Suprapubic skin (tissue), 4 donors: ENCODE measurements at regions not wholly inside any gene's neighbourhood (a gene's known extent, or its start where the extent isn't known, plus 50 kb on each side); places are given as distances from the start of the nearest gene placed in this dataset.

Source experiments
- DNase-seq, 2 donors: peaks; one replicate each; pipeline ENCODE4 v3.0.0-alpha.2; 2019; ENCODE audit warnings: low spot score in 2 of 2
- H3K27ac ChIP-seq: fragments of 200-600 bp; sonication (generic); one replicate; pipeline ENCODE4 v1.5.1; 2019
- H3K27me3 ChIP-seq: fragments of 200-600 bp; sonication (generic); one replicate; pipeline ENCODE4 v1.5.1; 2019
- H3K36me3 ChIP-seq: fragments of 200-600 bp; sonication (generic); one replicate; pipeline ENCODE4 v1.5.1; 2019
- H3K4me1 ChIP-seq: fragments of 200-600 bp; sonication (generic); one replicate; pipeline ENCODE4 v1.5.1; 2019
- H3K4me3 ChIP-seq: fragments of 200-600 bp; sonication (generic); one replicate; pipeline ENCODE4 v1.5.1; 2019; ENCODE audit warnings: mild to moderate bottlenecking
- H3K9me3 ChIP-seq: fragments of 200-600 bp; sonication (generic); one replicate; pipeline ENCODE4 v1.5.1; 2019
- EP300 ChIP-seq: sonication (generic); formaldehyde crosslinking; IDR thresholded peaks from one replicate; pipeline ENCODE4 v1.6.1; 2017; ENCODE audit warnings: antibody characterized with exemption
- POLR2A ChIP-seq, 2 donors: fragments of 450-650 bp; IDR thresholded peaks; one replicate each; pipeline ENCODE4 v1.6.1; 2017; ENCODE audit warnings: antibody characterized with exemption in 2 of 2, mild to moderate bottlenecking in 2 of 2, moderate library complexity in 2 of 2
- POLR2AphosphoS5 ChIP-seq, 3 donors: sonication (generic); formaldehyde crosslinking; IDR thresholded peaks; one replicate each; pipeline ENCODE4 v1.6.1; 2017; ENCODE audit warnings: antibody characterized with exemption in 3 of 3
- WGBS: methylation state at CpG from one replicate; pipeline ENCODE4 v1.1.5; 2018; 5-methylcytosine and 5-hydroxymethylcytosine counted together
- TF ChIP-seq, protein P1 (sequence below), 2 donors: fragments of 200-600 bp in 1 of 2; fragments of 450-650 bp in 1 of 2; sonication (generic) in 1 of 2; IDR thresholded peaks; one replicate each; pipeline ENCODE4 v1.5.1; 2016 to 2019; ENCODE audit warnings: antibody characterized with exemption in 2 of 2, mild to moderate bottlenecking in 1 of 2, moderate library complexity in 1 of 2

DNA sequence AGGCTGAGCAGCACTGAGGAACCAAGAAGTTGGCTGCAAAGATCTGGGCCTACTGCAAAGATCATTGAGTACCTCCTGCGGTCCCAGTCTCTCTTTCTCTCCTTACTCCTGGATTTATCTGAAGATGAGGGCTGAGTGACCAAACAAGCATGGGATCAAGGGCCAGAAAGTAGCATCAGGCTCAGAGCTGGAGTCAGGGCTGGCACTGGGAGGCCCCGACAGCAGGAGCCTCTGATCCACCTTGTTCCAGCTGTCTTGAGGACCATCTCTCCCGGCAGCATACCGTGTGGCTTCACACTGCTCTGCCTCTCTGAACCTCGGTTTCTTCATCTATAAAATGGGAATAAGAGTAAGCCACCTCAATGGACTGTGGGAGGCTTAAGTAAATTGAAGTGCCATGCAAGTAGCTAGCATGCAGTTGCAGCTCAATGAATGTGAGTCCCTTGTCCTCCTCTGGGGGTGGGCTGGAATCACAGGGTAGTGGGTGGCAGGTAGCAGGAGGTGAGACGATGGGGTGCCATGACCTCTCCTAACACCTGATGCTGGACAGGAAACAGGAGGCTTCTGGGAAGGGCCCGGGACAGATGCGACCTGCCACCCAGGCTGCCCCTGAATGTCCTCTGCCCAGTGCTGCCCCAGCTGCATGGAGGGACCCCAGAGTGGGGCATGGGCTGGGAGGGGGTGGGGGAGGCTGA is 52.5 kb upstream of the PRDM11 start:
- Histone ChIP-seq H3K9me3 (no peaks in the 10 kb centered on the region), H3K4me1 (peaks cover 45% of the 10 kb centered on the region), H3K36me3 (no peaks in the 10 kb centered on the region), H3K4me3 (no peak overlapping the region), H3K27ac (no peak overlapping the region), H3K27me3 (no peaks in the 10 kb centered on the region)
- peak in 1 of 2 donors; percentile 48 for DNase-seq
- WGBS, result 92% methylated on average over 8 of the region's 8 CpGs
- TF ChIP-seq POLR2AphosphoS5 (IDR thresholded peaks at IDR 0.05), result no peak
- no peak for TF ChIP-seq POLR2A (IDR thresholded peaks at IDR 0.05)
- TF ChIP-seq EP300, result no peak
- TF ChIP-seq, protein P1, sequence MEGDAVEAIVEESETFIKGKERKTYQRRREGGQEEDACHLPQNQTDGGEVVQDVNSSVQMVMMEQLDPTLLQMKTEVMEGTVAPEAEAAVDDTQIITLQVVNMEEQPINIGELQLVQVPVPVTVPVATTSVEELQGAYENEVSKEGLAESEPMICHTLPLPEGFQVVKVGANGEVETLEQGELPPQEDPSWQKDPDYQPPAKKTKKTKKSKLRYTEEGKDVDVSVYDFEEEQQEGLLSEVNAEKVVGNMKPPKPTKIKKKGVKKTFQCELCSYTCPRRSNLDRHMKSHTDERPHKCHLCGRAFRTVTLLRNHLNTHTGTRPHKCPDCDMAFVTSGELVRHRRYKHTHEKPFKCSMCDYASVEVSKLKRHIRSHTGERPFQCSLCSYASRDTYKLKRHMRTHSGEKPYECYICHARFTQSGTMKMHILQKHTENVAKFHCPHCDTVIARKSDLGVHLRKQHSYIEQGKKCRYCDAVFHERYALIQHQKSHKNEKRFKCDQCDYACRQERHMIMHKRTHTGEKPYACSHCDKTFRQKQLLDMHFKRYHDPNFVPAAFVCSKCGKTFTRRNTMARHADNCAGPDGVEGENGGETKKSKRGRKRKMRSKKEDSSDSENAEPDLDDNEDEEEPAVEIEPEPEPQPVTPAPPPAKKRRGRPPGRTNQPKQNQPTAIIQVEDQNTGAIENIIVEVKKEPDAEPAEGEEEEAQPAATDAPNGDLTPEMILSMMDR (IDR thresholded peaks at IDR 0.05), result no peak

DNA sequence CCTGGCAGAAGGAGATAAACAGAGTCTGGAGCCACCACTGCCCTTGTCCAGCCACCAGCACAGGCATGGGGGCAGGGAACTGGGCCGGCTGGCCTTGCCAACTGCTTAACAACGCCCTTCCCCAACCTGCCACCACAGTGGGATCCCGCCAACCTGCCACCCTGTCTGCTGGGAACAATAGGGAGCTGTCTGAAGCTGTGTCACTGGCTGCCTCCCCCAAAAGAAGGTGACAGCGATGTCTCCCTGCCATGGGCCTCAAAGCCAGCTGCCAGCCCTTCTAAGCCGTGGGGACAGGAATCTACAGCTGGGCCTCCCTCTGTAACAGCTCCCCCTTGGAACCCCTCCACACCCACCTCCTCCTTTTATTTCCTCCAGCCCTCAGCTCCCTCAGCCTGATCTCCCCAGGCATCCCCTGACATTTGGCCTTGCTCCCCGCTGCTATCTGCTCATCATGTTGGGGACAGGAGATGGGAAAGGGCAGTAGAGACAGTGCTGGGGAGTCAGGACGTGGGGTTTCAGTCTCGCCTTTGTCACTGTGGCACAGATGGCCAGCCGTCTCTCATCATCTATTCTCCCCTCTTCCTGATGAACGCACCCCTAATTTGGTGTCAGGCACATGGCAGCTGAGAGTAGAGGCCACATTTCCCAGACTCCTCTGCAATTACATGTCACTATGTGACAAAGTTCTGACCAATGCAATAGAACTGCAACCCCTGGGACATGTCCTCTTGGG is 51.3 kb upstream of the PRDM11 start:
- peaks cover 33% of the 10 kb centered on the region for H3K4me1 ChIP-seq
- no peaks in the 10 kb centered on the region for H3K27me3 ChIP-seq
- TF ChIP-seq, protein P1 (IDR thresholded peaks at IDR 0.05), result no peak
- TF ChIP-seq EP300 (no peak), POLR2AphosphoS5 (IDR thresholded peaks at IDR 0.05) (no peak), POLR2A (IDR thresholded peaks at IDR 0.05) (no peak)
- 91% methylated on average over 7 of the region's 10 CpGs for WGBS
- H3K36me3 ChIP-seq, result no peaks in the 10 kb centered on the region
- no peak overlapping the region for H3K27ac ChIP-seq
- peak in 1 of 2 donors; percentile 50 for DNase-seq
- no peak overlapping the region for H3K4me3 ChIP-seq
- H3K9me3 ChIP-seq, result no peaks in the 10 kb centered on the region

DNA sequence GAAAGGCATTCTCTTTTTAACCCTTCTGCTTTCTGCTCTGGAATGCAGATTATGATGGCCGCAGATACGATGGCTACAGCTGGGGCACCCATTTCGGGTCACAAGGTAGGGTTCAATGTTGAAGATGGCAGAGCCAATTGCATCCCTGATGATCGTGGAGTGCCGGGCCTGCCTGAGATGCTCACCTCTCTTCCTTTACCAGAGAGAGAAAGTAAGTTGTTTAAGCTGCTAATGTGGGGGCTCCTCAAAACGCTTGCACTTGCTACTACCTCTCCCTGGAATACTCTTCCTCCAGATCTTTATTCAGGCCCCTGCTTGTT is 50.8 kb upstream of the PRDM11 start:
- Histone ChIP-seq H3K27me3 (no peaks in the 10 kb centered on the region), H3K36me3 (no peaks in the 10 kb centered on the region), H3K9me3 (no peaks in the 10 kb centered on the region), H3K27ac (no peak overlapping the region), H3K4me3 (no peak overlapping the region), H3K4me1 (peaks cover 31% of the 10 kb centered on the region)
- 97% methylated on average over 6 of the region's 6 CpGs for WGBS
- peak in 1 of 2 donors; percentile 32 for DNase-seq
- TF ChIP-seq, protein P1 (IDR thresholded peaks at IDR 0.05), result no peak
- TF ChIP-seq POLR2A (IDR thresholded peaks at IDR 0.05) (no peak), POLR2AphosphoS5 (IDR thresholded peaks at IDR 0.05) (no peak), EP300 (no peak)

DNA sequence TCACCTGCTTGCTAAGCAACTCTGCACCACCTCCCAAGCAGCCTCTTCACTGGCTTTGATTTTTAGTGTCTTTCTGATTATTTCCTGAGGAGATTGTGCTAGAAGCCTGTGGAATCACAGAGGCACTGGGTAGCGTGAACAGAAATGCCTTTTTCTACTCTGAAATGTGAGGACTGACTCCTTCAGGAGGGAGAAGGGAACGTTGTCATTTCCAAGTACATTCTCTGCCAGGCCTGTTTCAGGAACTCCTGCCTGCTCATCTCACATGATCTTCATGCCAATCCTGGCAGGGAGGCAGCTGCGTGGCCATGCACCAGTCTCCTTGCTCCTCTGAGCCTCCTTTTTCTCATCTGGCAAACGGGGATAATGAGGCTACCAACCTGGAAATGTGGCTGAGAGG is 49.8 kb upstream of the PRDM11 start:
- TF ChIP-seq POLR2A (IDR thresholded peaks at IDR 0.05) (no peak), EP300 (no peak), POLR2AphosphoS5 (IDR thresholded peaks at IDR 0.05) (no peak)
- TF ChIP-seq, protein P1 (IDR thresholded peaks at IDR 0.05), result no peak
- Histone ChIP-seq H3K9me3 (no peaks in the 10 kb centered on the region), H3K4me3 (no peak overlapping the region), H3K4me1 (peaks cover 30% of the 10 kb centered on the region), H3K27ac (no peak overlapping the region), H3K36me3 (no peaks in the 10 kb centered on the region), H3K27me3 (no peaks in the 10 kb centered on the region)
- WGBS, result 35% methylated on average over 4 of the region's 4 CpGs
- DNase-seq, result peak in 1 of 2 donors; percentile 34
